Activated B cell treated with CpG ODN at 0.5 μM for 24 hours (primary cell): ENCODE measurements at regions not wholly inside any gene's neighbourhood (a gene's known extent, or its start where the extent isn't known, plus 50 kb on each side); places are given as distances from the start of the nearest gene placed in this dataset.

Source experiments
- ATAC-seq: fragments of 200-7000 bp; cut with Tn5 transposase; one replicate; pipeline ENCODE4 v1.10.0; 2021; ENCODE audit warnings: low read depth, mild to moderate bottlenecking, moderate library complexity
- CTCF ChIA-PET: fragments of 350-600 bp; sonication (Branson Sonifier 250); formaldehyde crosslinking; loops from one replicate; lab custom pipeline; 2021; ENCODE audit warnings: antibody characterized with exemption; lab: Charles Lee
- POLR2A ChIA-PET: fragments of 350-600 bp; sonication (Branson Sonifier 250); formaldehyde crosslinking; loops from one replicate; lab custom pipeline; 2021; ENCODE audit warnings: antibody characterized with exemption; lab: Charles Lee
- DNase-seq: peaks from one replicate; pipeline ENCODE4 v3.0.0; 2022
- H3K27ac Mint-ChIP-seq: one replicate; pipeline ENCODE4 v1.8.0; 2020; ENCODE audit warnings: mixed read lengths
- H3K27me3 Mint-ChIP-seq: one replicate; pipeline ENCODE4 v1.8.0; 2021; ENCODE audit warnings: mixed read lengths
- H3K36me3 Mint-ChIP-seq: one replicate; pipeline ENCODE4 v1.8.0; 2021; ENCODE audit warnings: low read depth, mixed read lengths
- H3K4me1 Mint-ChIP-seq: one replicate; pipeline ENCODE4 v1.8.0; 2021; ENCODE audit warnings: mixed read lengths
- H3K4me3 Mint-ChIP-seq: one replicate; pipeline ENCODE4 v1.8.0; 2020; ENCODE audit warnings: mild to moderate bottlenecking, mixed read lengths
- H3K9me3 Mint-ChIP-seq: one replicate; pipeline ENCODE4 v1.8.0; 2020; ENCODE audit warnings: mixed read lengths
- CTCF ChIP-seq: fragments of 200-600 bp; IDR thresholded peaks from one replicate; pipeline ENCODE4 v1.8.0; 2022; ENCODE audit warnings: antibody characterized with exemption, mild to moderate bottlenecking
- intact Hi-C: fragments of 100-400 bp; cut with micrococcal nuclease; formaldehyde crosslinking; loops from one replicate; pipeline ENCODE4 v1.15.1; 2024

DNA sequence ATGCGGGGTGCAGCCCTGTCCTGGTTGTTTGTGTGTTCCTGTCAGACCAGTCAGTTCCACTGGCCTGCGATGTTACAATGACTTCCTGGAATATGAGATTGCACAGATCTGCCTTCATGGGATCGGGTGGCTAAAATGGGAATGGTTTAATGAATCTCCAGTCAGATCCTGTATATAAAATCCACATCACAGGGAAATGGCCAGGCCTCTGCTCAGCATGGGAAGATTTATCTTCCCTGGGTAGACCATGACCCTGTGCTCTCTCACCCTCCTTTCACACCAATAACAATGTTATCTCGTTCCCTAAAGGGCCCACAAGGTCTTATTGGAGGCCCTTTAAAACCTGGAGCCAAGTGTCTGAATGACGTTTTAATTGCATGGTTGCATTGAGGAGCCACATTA lies 307.4 kb downstream of the RAB28 start:
- ChIA-PET CTCF (no interaction called here), POLR2A (no interaction called here)
- no peak overlapping the region for H3K27ac Mint-ChIP-seq
- no peaks in the 10 kb centered on the region for H3K9me3 Mint-ChIP-seq
- H3K27me3 Mint-ChIP-seq = no peaks in the 10 kb centered on the region
- no peak for ATAC-seq
- H3K4me1 Mint-ChIP-seq = peaks cover 5% of the 10 kb centered on the region
- no peaks in the 10 kb centered on the region for H3K36me3 Mint-ChIP-seq
- H3K4me3 Mint-ChIP-seq = no peak overlapping the region
- intact Hi-C loops = no loop called here
- TF ChIP-seq CTCF = no peak
- DNase-seq = no peak

DNA sequence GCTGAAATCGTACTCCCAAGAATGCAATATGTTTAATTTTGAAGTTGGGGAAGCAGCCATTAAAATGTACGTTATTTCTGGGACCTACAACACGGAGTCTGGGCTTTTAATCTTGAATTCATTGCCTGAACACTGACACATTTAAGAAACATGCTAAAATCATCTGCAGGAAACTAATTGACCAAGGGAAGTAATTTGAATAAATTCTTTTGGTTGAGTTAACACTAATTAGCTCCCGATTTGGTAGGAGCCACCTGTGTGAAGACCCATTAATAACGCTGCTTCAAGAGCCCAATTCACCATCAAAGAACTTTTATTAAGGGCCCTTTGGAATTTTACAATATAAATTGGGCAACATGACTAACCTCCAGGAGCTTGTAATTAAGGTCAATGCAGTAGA lies 309.2 kb downstream of the RAB28 start:
- no peak overlapping the region for H3K4me3 Mint-ChIP-seq
- DNase-seq (no peak), ATAC-seq (no peak)
- H3K27me3 Mint-ChIP-seq = no peaks in the 10 kb centered on the region
- no peak overlapping the region for H3K27ac Mint-ChIP-seq
- CTCF ChIA-PET = no interaction called here
- H3K9me3 Mint-ChIP-seq = no peaks in the 10 kb centered on the region
- H3K4me1 Mint-ChIP-seq = peaks cover 5% of the 10 kb centered on the region
- intact Hi-C loops = no loop called here
- TF ChIP-seq CTCF = no peak
- POLR2A ChIA-PET = no interaction called here
- no peaks in the 10 kb centered on the region for H3K36me3 Mint-ChIP-seq

DNA sequence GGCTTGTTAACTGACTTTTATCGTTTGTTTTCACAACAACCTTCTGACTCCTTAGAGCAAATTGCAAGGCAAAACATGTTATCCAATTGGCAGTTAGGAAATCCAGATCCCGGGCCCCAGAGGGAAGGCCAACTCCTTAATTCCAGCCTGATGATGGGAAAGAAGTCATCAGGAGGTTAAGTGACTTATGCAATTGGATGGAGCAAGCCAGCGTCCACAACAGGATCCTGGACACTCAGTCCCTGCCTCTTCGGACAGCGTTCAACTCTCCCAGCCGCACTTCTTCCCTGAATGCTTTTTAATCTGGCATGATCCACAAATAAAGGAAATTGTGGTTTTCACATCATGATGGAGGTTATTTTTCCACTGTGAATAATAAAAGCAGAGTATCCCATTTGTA lies 310.1 kb downstream of the RAB28 start:
- ChIA-PET POLR2A (no interaction called here), CTCF (no interaction called here)
- no peak for ATAC-seq
- Mint-ChIP-seq H3K27me3 (no peaks in the 10 kb centered on the region), H3K4me3 (no peak overlapping the region), H3K9me3 (no peaks in the 10 kb centered on the region), H3K36me3 (no peaks in the 10 kb centered on the region), H3K27ac (no peak overlapping the region), H3K4me1 (peaks cover 5% of the 10 kb centered on the region)
- no peak for TF ChIP-seq CTCF
- DNase-seq = no peak
- intact Hi-C loops = no loop called here

- Mint-ChIP-seq H3K36me3 (no peaks in the 10 kb centered on the region), H3K27me3 (no peaks in the 10 kb centered on the region), H3K4me1 (peaks cover 5% of the 10 kb centered on the region), H3K27ac (no peak overlapping the region), H3K4me3 (no peak overlapping the region), H3K9me3 (no peaks in the 10 kb centered on the region)
- ATAC-seq = no peak
- no peak for DNase-seq
- CTCF ChIA-PET = no interaction called here
- no peak for TF ChIP-seq CTCF
- POLR2A ChIA-PET = no interaction called here
- intact Hi-C loops = no loop called here
Observed at GRCh38 chr4:13171292-13172057, 312.7 kb downstream of the RAB28 start.

DNA sequence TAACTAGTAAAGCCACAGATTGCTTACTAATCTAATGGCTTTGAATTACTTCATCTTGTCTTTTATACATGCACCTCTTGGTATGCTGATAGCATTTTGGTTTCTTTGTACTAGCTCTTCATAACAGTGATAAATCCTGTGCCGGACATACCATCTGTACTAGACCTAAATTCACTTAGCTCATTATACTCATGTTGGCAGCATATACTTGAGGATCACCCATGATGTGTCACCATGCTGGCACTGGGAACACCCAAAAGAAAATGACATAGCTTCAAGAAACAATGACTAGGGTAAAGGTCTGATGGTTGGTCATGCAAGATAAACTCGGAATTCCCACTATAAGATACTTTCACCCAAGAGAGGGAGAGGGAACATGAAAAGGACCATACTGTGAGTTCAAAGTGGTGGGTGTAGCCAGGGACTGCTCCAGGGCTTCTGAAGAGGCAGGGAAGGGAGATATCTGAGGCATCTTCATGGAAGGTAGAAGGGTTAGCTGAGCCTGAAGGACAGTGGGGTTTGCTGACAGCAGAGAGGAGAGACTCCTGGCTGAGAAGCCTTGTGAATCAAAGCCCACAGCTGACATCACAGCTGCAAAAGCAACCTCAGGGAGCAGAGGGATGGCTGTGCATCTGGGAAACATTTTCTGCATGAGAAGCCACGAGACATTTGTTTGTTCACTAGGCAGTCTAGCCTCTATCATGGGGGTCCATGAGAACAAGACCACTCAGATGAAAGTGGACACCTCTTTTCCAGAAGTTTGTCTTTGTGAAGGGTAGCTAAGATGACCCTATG lies 314.2 kb downstream of the RAB28 start:
- ChIA-PET CTCF (no interaction called here), POLR2A (no interaction called here)
- Mint-ChIP-seq H3K9me3 (no peaks in the 10 kb centered on the region), H3K27me3 (no peaks in the 10 kb centered on the region), H3K36me3 (no peaks in the 10 kb centered on the region), H3K4me1 (peaks cover 2% of the 10 kb centered on the region), H3K27ac (no peak overlapping the region), H3K4me3 (no peak overlapping the region)
- TF ChIP-seq CTCF = no peak
- no peak for ATAC-seq
- intact Hi-C loops = no loop called here
- DNase-seq = no peak
